HG02981 (cell line): ENCODE measurements at regions not wholly inside any gene's neighbourhood (a gene's known extent, or its start where the extent isn't known, plus 50 kb on each side); places are given as distances from the start of the nearest gene placed in this dataset.
"Not testable (repeated sequence)": the region's sequence is repeated elsewhere in the genome, so short reads cannot be mapped to it uniquely, and the experiment has no call there.

Experiments
- ATAC-seq: cut with Tn5 transposase; IDR thresholded peaks from one replicate; pipeline ENCODE4 v1.9.1; 2021; ENCODE audit warnings: mild to moderate bottlenecking, moderate library complexity; ENCODE audit not compliant: unreplicated experiment

DNA sequence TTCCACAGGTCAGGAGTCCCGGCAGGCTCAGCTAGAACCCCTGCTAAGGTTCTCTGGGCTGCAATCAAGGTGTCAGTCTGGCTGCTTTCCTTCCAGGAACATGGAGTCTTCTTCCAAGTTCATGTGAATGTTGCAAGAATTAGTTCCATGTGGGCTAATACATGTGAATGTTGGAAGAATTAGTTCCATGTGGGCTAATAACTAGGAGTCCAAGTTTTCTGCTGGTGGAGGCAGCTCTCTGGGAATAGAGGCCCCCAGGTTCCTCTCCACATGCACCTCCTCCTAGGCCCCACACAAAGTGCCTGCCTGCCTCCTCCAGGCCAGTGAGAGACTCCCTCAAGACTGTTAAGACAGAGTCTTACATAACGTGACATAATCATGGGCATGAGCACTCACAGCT lies 140.8 kb upstream of the SLC35G4 start:
- no peak for ATAC-seq

DNA sequence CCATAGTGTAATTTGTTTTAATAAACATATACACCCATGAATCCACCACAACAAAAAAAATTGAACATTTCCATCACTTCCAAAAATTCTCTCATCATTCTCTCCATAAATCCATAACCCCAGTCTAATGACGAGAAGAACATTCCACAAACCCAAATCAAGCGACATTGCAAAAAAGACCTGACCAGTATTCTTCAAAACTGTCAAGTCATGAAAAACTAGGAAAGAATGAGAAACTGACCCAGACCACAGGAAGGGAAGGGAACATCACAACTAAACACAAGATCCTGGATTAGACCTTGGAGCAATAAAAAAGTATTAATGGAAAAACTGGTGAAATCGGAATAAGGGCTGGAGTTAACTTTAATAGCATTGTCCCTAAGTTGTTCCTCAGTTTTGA lies 141.3 kb upstream of the SLC35G4 start:
- ATAC-seq: no peak

DNA sequence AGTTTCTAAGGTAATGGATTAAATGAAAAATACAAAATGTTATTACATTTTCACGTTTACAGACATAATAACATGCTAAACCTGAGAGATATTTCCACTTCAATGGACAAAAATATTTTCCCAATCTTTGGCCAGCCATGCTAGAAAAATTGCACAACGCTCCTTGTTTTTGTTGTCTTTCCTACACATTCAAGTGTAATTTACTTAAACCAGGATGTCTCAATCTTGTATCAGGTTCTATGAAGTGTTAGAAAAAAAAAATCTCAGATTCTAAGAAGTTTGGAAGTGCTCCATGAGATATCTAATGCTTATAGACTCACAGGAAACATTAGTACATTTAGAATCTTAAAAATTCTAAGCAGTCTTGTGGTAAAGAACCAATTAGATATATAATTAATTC lies 141.8 kb upstream of the SLC35G4 start:
- ATAC-seq: no peak

DNA sequence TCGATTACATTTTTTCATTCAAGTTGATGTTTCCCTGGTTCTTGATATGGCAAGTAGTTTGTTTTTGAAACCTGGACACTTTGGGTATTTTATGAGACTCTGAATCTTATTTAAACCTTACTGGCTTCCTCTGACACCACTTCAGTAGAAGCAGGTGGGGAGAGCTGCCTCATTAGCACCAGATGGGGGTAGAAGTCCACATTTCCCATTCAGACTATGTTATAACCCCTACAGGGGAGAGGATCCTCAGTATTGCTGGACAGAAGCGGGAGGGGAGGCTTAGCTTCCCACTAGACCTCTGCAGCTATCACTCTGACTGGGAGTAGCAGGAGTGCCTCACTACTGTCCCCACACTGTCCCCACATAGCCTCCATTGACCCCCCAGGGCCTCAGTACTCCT lies 145.3 kb upstream of the SLC35G4 start:
- ATAC-seq: no peak

DNA sequence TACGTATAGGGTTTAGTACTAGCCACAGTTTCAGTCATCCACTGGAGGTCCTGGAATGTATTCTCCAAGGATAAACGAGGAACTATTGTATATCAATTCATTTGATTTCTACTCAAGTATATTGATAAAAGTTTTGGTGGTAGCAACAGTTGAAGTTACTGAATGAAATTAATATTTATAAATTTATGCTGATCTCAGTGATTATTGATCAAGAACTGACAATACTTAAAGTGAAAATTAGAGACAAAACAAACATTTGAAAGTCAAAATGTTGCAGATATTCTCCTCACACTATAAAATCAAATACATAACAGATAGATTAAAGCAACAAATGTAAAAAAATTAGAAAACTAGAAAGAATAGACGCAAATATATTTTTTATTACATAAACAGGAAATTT lies 150.9 kb upstream of the SLC35G4 start:
- no peak for ATAC-seq

- not testable (repeated sequence) for ATAC-seq
Measured at GRCh38 chr18:11457853-11458252, 151.5 kb upstream of the SLC35G4 start.

- ATAC-seq: no peak
Measured at GRCh38 chr18:11454040-11454439, 155.4 kb upstream of the SLC35G4 start.

GRCh38 chr18:11444169-11444568 lies 165.2 kb upstream of the SLC35G4 start:
- not testable (repeated sequence) for ATAC-seq

DNA sequence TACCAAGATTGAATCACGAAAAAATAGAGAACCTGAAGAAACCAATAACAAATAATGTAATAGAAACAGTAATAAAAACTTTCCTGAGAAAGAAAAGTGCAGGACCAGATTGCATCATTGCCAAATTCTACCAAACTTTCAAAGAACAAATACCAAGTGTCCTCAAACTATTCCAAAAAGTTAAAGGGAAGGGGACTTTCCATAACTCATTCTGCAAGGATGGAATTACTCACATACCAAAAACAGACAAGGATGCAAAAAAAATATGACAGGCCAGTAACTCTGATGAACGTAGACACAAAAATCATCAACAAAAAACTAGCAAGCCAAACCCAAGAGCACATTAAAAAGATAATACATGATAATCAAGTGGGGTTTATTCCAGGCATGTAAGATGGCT lies 172.3 kb upstream of the SLC35G4 start:
- no peak for ATAC-seq

DNA sequence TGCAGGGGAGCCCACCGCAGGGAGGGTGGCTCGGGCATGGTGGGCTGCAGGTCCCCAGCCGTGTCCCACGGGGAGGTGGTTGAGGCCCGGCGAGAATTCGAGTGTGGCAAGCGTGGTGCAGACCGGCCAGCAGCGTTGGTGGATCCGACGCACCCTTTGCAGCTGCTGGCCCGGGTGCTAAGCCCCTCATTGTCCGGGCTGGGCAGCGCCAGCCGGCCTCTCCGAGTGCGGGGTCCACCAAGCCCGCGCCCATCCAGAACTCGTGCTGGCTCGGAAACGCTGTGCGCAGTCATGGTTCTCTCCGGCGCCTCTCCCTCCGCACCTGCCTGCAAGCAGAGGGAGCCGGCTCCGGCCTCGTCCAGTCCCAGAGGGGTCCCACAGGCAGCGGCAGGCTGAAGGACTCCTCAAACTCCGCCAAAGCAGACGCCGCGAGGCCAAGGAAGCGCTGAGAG lies 177.0 kb upstream of the SLC35G4 start:
- no peak for ATAC-seq

DNA sequence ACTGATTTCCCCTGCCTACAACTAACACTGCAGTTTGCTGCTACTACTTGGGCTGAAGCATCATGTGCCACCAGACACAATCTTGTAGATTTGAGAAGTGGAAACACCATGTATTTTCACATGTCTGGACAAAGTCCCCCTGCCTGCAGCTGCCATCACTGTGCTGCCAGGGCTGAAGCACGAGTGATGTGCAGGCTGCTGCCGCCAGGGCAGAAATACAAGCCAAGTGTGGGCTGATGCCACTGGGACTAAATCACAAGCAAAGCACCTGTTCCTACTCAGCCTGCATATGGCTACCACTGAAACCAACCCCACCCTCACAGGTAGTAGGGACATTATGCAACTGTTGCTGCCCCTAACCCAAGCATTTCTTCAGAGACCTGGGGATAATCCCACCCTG lies 179.5 kb upstream of the SLC35G4 start:
- ATAC-seq: no peak

- ATAC-seq: no peak
Measured at GRCh38 chr18:11425211-11425610, 184.2 kb upstream of the SLC35G4 start.

DNA sequence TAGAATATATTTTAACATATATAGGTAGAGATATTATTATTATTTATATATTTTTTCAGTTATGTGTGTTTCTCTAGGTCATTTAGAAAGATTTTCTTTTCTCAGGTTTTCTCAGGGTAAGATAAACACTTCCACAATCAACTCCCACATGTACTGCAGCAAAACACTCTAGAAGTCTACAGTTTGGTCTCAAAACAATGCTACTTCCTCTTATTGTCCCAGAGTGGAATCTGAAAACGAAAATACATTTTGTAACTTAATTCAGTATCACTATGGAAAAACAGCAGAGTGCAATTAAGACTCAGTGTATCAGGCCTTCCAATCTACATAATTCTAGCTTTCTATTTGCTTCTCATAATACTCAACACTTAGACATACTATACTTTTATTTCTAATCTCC lies 190.1 kb upstream of the SLC35G4 start:
- no peak for ATAC-seq

- ATAC-seq: no peak
Measured at GRCh38 chr18:11412811-11413210, 196.6 kb upstream of the SLC35G4 start.

DNA sequence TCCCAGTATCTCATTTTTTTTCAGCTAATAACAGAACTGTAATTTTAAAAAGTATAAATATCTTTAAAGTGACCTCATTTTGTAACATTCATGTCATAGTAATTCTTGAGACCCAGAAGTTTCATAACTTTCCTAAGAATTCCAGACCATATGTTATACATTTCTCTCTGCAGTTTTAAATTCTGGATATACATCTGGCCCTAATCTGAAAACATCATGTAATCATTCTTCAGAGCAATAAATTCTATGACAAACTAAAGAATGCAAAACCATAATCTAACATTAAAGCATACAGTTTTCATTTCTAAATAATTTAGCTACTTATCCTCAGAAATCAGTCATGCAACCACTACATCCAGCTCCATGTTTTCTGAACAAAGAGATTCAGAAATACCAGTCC lies 198.3 kb upstream of the SLC35G4 start:
- ATAC-seq: no peak

- no peak for ATAC-seq
Measured at GRCh38 chr18:11408555-11409065, 200.8 kb upstream of the SLC35G4 start.

DNA sequence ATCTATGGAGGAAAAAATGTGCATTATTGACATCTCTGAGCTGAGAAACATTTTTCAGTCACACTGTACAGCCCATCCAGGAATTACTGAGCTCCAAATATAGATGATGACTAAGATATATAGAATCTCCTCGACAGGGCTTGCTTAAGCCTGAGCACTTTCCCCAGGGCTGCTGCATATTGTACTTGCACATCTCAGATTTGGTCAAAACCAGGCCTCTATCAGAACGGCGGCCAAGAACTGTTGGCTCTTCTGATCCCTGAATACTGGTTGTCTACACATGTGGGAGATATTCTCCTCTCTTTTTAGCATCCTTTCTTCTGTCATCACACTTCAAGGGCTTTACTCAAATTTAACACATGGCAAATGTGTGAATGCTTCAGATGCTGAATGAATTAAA lies 201.5 kb upstream of the SLC35G4 start:
- ATAC-seq: no peak

- ATAC-seq: no peak
Measured at GRCh38 chr18:11405804-11406203, 203.6 kb upstream of the SLC35G4 start.

- ATAC-seq: no peak
Measured at GRCh38 chr18:11400703-11401102, 208.7 kb upstream of the SLC35G4 start.

DNA sequence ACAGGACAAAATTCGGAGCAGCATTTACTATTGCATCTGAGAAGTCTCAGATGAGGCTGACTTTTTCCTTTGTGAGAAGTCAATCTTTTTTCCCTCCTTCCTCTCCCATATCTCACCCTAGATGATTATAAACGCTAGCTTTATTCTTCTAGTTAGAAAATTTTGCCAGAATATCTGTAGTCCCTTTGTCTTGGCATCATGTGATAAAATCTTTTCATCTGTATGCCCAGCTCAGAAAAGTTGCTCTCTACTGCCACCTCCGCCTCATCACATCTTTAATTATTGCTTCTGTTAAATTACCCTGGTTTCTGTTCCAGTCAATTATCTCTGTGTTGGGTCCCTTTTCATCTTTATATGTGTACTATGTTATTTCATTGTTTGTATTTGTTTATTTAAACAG lies 210.8 kb upstream of the SLC35G4 start:
- no peak for ATAC-seq

DNA sequence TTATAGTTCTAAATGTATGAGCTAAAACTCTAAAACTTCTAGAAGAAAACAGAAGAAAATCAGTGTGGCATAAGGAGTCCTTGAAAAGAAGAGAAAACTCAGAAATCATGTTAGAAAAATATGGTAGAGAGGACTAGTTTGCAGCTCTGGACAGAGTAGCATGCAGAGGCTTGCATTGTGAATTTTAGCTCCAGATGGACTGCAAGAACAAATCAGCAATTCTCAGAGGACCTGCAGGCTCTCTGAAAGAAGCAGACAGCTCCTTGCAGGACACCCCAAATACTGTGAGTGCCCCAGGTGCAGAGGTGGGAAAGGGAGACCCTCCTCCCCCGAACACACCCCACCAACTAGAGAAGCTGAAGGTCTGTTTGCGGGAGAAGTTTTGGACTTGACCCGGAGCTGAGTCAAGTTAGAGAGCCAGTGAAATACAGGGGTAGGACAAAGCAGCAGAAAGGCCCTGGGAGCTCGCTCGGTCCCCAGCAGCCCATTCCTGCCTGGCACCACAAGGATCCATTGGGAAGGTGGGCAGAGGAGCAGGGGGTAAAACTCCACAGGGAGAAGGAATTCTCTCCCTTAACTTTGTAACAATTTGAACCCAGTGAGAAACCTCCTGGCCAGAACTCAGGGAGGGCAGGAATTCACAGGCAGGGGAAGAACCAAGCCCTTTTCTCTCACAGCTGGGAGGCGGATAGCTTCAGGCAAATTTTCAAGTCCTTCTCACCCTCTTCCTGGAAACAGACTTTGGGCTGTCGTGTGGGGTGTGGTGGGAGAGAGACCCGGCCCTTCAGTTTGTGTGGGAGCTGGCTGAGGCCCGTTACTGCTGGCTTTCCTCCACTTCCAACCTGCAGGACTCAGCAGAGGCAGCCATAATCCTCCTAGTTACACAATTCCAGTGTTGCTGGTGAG lies 216.2 kb upstream of the SLC35G4 start:
- no peak for ATAC-seq

DNA sequence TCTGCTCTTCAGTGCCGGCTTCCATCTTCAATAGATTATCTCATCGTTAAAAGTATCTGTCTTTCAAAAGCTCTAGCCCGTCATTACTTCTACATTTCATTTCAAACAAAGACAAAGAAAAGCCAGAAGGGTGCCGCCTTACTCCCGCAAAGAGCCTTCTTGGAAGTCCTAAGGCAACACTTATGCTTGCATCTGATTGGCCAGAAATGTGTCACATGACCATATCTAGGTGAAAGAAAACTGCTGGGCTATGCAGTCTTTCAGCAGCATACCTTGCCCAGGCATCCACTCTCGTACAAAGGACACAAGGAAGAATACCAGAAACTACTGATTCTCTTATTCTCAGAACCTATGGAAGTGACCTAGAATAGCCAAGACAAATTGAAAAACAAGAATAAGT lies 217.1 kb upstream of the SLC35G4 start:
- no peak for ATAC-seq

- ATAC-seq: no peak
Measured at GRCh38 chr18:11391661-11392060, 217.7 kb upstream of the SLC35G4 start.
